Rectal smooth muscle tissue (tissue), 1 donor: ENCODE measurements at regions not wholly inside any gene's neighbourhood (a gene's known extent, or its start where the extent isn't known, plus 50 kb on each side); places are given as distances from the start of the nearest gene placed in this dataset.
"Not testable (repeated sequence)": the region's sequence is repeated elsewhere in the genome, so short reads cannot be mapped to it uniquely, and the experiment has no call there.

Experiments
- H3K27ac ChIP-seq: one replicate; pipeline ENCODE4 v1.7.0; 2013; ENCODE audit warnings: low read depth, low read length, inconsistent platforms
- H3K27me3 ChIP-seq: one replicate; pipeline ENCODE4 v1.7.0; 2013; ENCODE audit warnings: low read length; ENCODE audit not compliant: control insufficient read depth, insufficient read depth
- H3K36me3 ChIP-seq: one replicate; pipeline ENCODE4 v1.7.0; 2013; ENCODE audit warnings: low read length; ENCODE audit not compliant: control insufficient read depth, insufficient read depth
- H3K4me1 ChIP-seq: one replicate; pipeline ENCODE4 v1.7.0; 2013; ENCODE audit warnings: low read length; ENCODE audit not compliant: control insufficient read depth, insufficient read depth
- H3K4me3 ChIP-seq: one replicate; pipeline ENCODE4 v1.7.0; 2013; ENCODE audit warnings: low read length
- H3K9ac ChIP-seq: one replicate; pipeline ENCODE4 v1.7.0; 2013; ENCODE audit warnings: low read length

DNA sequence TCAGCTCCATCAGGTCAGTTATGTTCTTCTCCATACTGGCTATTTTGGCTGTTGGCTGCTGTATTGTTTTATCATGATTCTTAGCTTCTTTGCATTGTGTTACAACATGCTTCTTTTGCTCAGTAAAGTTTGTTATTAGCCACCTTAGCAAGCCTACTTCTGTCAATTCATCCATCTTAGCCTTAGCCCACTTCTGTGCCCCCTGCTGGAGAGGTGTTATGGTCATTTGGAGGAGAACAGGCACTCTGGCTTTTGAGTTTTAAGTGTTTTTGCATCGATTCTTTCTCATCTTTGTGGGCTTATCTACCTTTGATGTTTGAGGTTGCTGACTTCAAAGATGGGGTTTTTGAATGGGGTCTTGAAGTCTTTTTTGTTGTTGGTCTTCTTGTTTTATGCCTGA lies 204.6 kb upstream of the FOXP2 start:
- H3K4me3 ChIP-seq, result no peak overlapping the region
- no peaks in the 10 kb centered on the region for H3K27me3 ChIP-seq
- no peaks in the 10 kb centered on the region for H3K4me1 ChIP-seq
- no peak overlapping the region for H3K27ac ChIP-seq
- no peaks in the 10 kb centered on the region for H3K36me3 ChIP-seq
- H3K9ac ChIP-seq, result no peak overlapping the region

DNA sequence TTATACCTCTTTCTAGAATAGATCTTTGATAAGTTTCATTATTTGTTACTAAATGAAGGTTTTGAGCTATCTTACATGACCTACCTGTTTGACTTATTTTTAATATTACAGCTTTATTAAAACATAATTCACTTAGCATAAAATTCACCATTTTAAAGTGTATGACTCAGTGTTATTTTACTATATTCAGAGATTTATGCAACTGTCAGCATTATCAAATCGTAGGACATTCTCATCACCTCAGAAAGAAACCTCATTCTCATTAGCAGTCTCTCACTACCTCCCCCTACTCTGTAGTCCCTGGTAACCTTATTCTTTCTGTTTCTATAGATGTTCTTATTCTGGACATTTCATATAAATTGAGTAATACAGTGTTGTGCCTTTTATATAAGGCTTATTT lies 207.9 kb upstream of the FOXP2 start:
- no peaks in the 10 kb centered on the region for H3K4me1 ChIP-seq
- H3K27me3 ChIP-seq, result no peaks in the 10 kb centered on the region
- no peaks in the 10 kb centered on the region for H3K36me3 ChIP-seq
- H3K4me3 ChIP-seq, result no peak overlapping the region
- no peak overlapping the region for H3K9ac ChIP-seq
- no peak overlapping the region for H3K27ac ChIP-seq

DNA sequence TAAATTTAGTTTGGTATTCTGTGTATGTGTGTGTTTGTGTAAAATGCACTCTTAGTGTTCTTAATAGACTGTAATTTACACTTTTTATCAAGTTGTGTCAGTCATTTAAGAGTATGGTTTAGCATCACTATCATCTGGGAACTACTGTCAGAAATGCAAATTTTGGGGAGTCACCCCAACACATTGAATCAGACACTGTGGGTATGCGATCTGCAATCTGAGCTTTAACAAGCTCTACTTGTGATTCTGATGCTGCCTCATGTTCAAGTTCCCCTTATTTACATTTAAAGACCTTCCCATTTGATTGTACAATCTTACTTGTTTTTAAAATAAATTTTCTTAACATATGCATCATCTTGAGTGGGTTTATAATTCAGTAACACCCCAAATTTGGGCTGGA lies 218.1 kb upstream of the FOXP2 start:
- no peaks in the 10 kb centered on the region for H3K36me3 ChIP-seq
- no peaks in the 10 kb centered on the region for H3K27me3 ChIP-seq
- no peak overlapping the region for H3K27ac ChIP-seq
- H3K9ac ChIP-seq, result no peak overlapping the region
- no peak overlapping the region for H3K4me3 ChIP-seq
- no peaks in the 10 kb centered on the region for H3K4me1 ChIP-seq

DNA sequence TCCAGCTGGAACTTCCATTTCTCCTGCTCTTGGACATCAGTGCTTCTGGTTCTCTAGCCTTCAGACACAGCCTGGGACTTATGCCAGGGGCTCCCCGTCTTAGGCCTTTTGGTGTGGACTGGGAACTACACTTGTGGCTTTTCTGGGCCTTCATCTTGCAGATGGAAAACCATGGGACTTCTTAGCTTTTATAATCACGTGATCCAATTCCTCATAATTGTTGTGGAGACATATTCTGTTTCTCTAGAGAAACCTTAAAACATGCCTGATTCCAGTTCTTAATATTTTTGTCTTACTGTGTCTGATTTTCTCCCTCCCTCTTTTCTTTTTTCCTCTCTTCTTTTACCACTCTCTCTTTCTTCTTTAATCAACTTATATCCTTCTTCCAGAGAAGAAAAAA lies 224.2 kb upstream of the FOXP2 start:
- H3K4me1 ChIP-seq, result no peaks in the 10 kb centered on the region
- H3K4me3 ChIP-seq, result no peak overlapping the region
- no peaks in the 10 kb centered on the region for H3K36me3 ChIP-seq
- no peaks in the 10 kb centered on the region for H3K27me3 ChIP-seq
- no peak overlapping the region for H3K27ac ChIP-seq
- H3K9ac ChIP-seq, result no peak overlapping the region

DNA sequence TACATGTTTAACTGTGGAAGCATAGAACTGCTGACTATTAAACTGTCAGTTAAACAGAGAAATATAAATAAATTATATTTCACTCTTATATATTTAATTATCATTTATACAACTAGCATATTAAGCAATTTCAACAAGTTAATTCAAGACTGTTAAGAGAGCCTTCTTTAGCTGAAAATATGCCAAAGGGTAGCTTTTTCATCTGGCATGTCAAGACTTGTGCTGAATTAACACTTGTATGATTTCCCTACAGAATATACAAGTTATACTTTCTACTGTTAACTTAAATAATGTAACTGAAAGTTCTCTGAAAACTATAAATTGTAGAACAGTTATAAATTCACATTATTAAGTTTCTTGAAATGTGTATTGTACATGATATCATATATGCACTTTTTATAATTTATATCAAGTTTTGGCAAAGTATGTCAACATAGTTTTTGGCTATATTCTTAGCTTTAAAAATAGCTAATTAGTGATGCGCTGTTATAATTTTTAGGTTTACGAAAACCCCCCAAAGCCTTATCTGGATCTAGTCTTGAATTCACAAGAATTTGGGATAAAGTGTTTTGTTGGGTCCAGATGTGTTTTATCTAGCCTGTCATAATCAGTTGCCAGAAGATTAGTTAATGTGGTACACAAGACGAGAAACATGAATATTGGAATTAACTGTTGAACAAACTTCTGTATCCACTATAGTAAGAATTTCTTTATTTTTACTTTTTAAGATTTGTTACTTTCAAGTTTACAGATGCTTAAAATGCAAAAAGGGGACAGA lies 231.1 kb upstream of the FOXP2 start:
- H3K4me3 ChIP-seq, result no peak overlapping the region
- no peaks in the 10 kb centered on the region for H3K36me3 ChIP-seq
- H3K9ac ChIP-seq, result no peak overlapping the region
- H3K4me1 ChIP-seq, result no peaks in the 10 kb centered on the region
- no peak overlapping the region for H3K27ac ChIP-seq
- H3K27me3 ChIP-seq, result no peaks in the 10 kb centered on the region

DNA sequence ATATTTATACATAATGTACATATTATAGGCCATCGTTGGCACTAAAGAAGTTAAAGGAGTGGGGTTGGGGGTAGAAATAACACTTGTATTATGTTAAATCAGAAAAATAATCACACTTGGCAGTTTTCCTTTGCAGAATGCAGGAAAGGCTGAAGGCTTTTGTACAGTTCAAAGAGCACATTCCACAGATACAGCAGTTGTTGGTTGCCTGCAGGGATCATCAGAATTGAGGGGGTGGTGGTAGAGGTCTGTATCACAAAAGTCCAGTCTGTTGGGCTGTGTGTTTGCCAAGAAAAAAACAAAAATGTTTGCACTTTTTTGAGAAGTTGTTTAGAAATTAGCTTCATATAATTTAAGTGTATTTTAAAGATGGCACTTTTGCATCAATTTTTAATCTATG lies 231.8 kb upstream of the FOXP2 start:
- H3K27me3 ChIP-seq, result no peaks in the 10 kb centered on the region
- no peak overlapping the region for H3K9ac ChIP-seq
- H3K27ac ChIP-seq, result no peak overlapping the region
- no peaks in the 10 kb centered on the region for H3K4me1 ChIP-seq
- H3K36me3 ChIP-seq, result no peaks in the 10 kb centered on the region
- no peak overlapping the region for H3K4me3 ChIP-seq

DNA sequence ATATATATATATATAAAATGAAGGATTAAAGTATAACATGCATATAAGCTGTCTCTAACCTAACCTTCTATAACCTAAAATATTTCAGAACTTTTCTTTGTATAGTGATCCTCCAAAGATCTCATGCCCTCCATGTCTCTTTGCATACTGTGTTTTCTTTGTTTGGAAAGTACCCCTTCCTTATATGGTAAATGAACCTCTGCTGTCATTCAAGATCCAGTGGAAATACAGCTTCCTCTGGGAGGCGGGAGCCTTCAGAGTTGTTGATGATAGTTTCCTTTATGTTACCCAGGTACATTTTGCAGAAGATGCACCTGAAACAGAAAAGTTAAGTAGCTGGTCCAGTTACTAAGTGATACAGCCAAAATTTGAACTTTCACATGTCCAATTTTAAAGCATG lies 233.3 kb upstream of the FOXP2 start:
- H3K36me3 ChIP-seq, result no peaks in the 10 kb centered on the region
- no peak overlapping the region for H3K9ac ChIP-seq
- no peak overlapping the region for H3K4me3 ChIP-seq
- H3K27me3 ChIP-seq, result no peaks in the 10 kb centered on the region
- H3K27ac ChIP-seq, result no peak overlapping the region
- H3K4me1 ChIP-seq, result no peaks in the 10 kb centered on the region

GRCh38 chr7:114180556-114181266 lies 233.9 kb upstream of the FOXP2 start:
- no peaks in the 10 kb centered on the region for H3K4me1 ChIP-seq
- no peak overlapping the region for H3K4me3 ChIP-seq
- no peak overlapping the region for H3K9ac ChIP-seq
- no peaks in the 10 kb centered on the region for H3K36me3 ChIP-seq
- no peak overlapping the region for H3K27ac ChIP-seq
- H3K27me3 ChIP-seq, result no peaks in the 10 kb centered on the region

DNA sequence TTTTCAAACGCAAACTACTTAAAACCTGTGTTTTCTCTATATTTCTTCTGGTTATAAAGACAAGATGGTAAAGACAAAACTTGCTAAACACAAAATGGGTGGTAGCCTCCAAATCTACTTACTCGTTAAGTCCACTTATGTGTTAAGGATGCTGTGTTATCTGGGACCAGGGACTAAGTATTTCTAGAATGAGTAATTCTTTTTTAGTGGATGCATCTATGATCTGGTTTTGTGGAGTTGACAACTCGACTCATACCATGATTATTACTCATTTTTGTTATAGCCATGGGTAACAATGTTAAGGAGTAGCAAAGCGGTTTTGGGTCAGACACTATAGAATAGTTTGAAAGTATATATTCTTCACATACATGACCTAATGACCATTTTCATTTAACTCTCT lies 239.5 kb upstream of the FOXP2 start:
- H3K9ac ChIP-seq, result no peak overlapping the region
- no peaks in the 10 kb centered on the region for H3K4me1 ChIP-seq
- no peak overlapping the region for H3K4me3 ChIP-seq
- no peaks in the 10 kb centered on the region for H3K36me3 ChIP-seq
- no peaks in the 10 kb centered on the region for H3K27me3 ChIP-seq
- H3K27ac ChIP-seq, result no peak overlapping the region

DNA sequence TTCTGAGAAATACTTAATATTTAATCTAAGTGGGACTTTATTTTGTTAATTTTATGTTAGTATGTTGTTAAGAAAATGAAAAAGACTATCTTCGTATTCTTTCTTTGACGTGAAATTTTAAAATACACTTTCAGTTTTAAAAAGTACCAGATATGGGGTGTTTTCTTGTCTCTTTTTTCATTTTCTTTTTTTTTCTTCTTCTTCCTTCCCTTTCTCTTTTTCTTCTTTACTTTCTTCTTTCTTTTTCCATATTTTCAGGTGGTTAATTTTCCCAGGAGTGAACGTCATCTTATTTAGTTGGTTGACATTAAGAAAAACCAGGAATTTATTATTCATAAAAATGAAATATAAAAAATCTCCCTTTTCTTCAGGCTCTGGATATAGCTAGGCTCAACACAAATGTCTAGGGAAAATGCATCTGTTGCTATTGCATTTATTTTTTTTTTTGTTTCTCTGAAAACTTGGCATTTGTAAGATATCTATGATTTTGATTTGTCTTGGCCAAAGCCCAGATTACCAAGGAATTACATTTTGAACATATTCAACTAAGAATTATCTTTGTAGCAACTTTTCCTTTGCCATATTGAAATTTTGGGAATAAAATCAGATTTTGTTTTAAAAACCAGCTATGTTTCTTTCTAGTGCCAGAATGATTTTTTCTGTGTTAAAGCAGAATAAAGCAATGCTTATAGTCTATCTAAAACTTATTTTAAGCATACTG lies 241.3 kb upstream of the FOXP2 start:
- H3K4me3 ChIP-seq, result no peak overlapping the region
- H3K36me3 ChIP-seq, result no peaks in the 10 kb centered on the region
- no peaks in the 10 kb centered on the region for H3K4me1 ChIP-seq
- no peaks in the 10 kb centered on the region for H3K27me3 ChIP-seq
- no peak overlapping the region for H3K9ac ChIP-seq
- H3K27ac ChIP-seq, result no peak overlapping the region

- H3K27ac ChIP-seq, H3K4me1 ChIP-seq, H3K4me3 ChIP-seq, H3K9ac ChIP-seq, H3K36me3 ChIP-seq, H3K27me3 ChIP-seq: not testable (repeated sequence)
Measured at GRCh38 chr7:114169389-114169788, 245.2 kb upstream of the FOXP2 start.

DNA sequence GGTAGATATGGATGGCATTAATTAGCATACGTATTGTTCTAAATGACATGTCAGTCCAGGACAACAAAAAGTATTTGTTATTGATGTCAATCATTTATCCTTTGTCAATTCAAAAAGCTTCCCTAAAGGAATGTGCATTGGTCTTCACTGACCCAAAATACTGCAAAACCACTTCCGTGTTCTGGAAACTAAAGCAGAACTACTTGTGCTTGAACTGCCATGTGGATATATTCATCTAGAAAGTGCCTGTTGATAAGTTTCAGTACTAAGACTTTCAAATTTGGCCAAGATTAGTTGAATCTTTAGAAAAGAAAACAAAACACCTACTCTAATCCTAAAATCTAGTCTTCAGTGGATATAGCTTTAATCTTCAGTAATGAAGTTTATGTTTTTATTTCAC lies 242.1 kb upstream of the PPP1R3A start:
- Histone ChIP-seq H3K9ac (no peak overlapping the region), H3K4me1 (no peaks in the 10 kb centered on the region), H3K27me3 (no peaks in the 10 kb centered on the region), H3K36me3 (no peaks in the 10 kb centered on the region), H3K27ac (no peak overlapping the region), H3K4me3 (no peak overlapping the region)
